ENCODE measurements at regions not wholly inside any gene's neighbourhood (a gene's known extent, or its start where the extent isn't known, plus 50 kb on each side); places are given as distances from the start of the nearest gene placed in this dataset.

DNA sequence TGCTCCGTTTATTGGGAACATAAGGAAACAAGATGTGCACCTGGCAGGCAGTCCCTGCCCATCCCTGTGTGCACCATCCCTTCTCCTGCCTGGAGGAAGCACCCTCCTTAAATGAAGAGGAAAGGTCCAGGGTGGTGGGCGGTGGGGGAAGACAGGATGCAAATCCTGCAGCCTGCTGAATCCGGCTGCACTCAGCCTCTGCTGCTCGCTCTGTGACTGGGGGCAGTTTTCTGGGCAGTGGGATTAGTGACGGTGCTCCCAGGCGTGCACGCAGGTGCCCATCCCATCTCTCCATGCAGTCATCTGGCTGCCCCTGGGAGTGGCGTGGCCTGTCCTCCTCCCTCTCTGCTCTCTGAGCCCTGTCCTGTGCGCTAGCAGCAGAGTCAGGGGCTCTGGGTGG lies 371.3 kb upstream of the MYT1L start:
- no peak for TF ChIP-seq EZH2 (optimal IDR thresholded peaks at IDR 0.05; ENCODE audit: low read depth, low read length)
- TF ChIP-seq, protein P1, sequence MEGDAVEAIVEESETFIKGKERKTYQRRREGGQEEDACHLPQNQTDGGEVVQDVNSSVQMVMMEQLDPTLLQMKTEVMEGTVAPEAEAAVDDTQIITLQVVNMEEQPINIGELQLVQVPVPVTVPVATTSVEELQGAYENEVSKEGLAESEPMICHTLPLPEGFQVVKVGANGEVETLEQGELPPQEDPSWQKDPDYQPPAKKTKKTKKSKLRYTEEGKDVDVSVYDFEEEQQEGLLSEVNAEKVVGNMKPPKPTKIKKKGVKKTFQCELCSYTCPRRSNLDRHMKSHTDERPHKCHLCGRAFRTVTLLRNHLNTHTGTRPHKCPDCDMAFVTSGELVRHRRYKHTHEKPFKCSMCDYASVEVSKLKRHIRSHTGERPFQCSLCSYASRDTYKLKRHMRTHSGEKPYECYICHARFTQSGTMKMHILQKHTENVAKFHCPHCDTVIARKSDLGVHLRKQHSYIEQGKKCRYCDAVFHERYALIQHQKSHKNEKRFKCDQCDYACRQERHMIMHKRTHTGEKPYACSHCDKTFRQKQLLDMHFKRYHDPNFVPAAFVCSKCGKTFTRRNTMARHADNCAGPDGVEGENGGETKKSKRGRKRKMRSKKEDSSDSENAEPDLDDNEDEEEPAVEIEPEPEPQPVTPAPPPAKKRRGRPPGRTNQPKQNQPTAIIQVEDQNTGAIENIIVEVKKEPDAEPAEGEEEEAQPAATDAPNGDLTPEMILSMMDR (IDR thresholded peaks at IDR 0.05; ENCODE audit: low read length) = no peak

Measured in MM.1S (cell line).